ENCODE measurements at regions not wholly inside any gene's neighbourhood (a gene's known extent, or its start where the extent isn't known, plus 50 kb on each side); places are given as distances from the start of the nearest gene placed in this dataset.

GRCh38 chr14:71416392-71416791, 509.1 kb downstream of the PCNX1 start:
- no peak overlapping the region for H3K9ac ChIP-seq (ENCODE audit: insufficient read depth in 1 of 2, low read depth in 2 of 2, low read length in 2 of 2)
- no peaks in the 10 kb centered on the region for H3K27me3 ChIP-seq (ENCODE audit: control insufficient read depth in 2 of 2, insufficient read depth in 2 of 2, low read length in 2 of 2)
- H3K4me3 ChIP-seq = no peak overlapping the region
- no peak overlapping the region for H2AFZ ChIP-seq (ENCODE audit: low read depth, low read length)
- H3K36me3 ChIP-seq (ENCODE audit: control insufficient read depth, insufficient read depth, low read length) = no peaks in the 10 kb centered on the region
- H3K79me2 ChIP-seq (ENCODE audit: control insufficient read depth, insufficient read depth, low read length) = no peaks in the 10 kb centered on the region
- BruUV-seq (replicated peaks) = no TSS peak
- peak in 1 of 4 experiments; percentile 37 for DNase-seq (ENCODE audit: extremely low read depth in 1 of 4, low spot score in 3 of 4)
- POLR2A ChIA-PET = no interaction called here
- 41% methylated on average over 3 of the region's 3 CpGs for WGBS (ENCODE audit: insufficient coverage, low coverage, missing lambda C conversion rate)
- in situ Hi-C loops (cut with MboI) (no loop called here), intact Hi-C loops (cut with micrococcal nuclease) (no loop called here)
- H3K27ac ChIP-seq (ENCODE audit: extremely low read depth, low read depth, low read length) = no peak overlapping the region; the same call in 2 of the 3 replicates
- H3K9me3 ChIP-seq (replicated peaks; ENCODE audit: control insufficient read depth, insufficient read depth, low read depth, low read length) = no peaks in the 10 kb centered on the region
- H3K4me1 ChIP-seq (replicated peaks in 1 of 2; ENCODE audit: control insufficient read depth in 2 of 2, insufficient read depth in 2 of 2, low read length in 2 of 2) = peaks cover 0 to 9% of the 10 kb centered on the region in 2 experiments; a peak in 3 of 5 replicates
- H4K20me1 ChIP-seq (replicated peaks; ENCODE audit: control insufficient read depth, insufficient read depth, low read length) = no peaks in the 10 kb centered on the region
- no peaks in the 10 kb centered on the region for H3K9me1 ChIP-seq (ENCODE audit: control insufficient read depth, insufficient read depth, low read length)
- no peak for ATAC-seq
- H3K4me2 ChIP-seq (ENCODE audit: insufficient read depth, low read length) = no peak overlapping the region
- FAIRE-seq = no peak
- CTCF ChIA-PET (ENCODE audit: low intra/inter-chr PET ratio) = no interaction called here
- TF ChIP-seq EP400 (IDR thresholded peaks at IDR 0.05) (no peak), JUNB (CRISPR knock-in tag; conservative IDR thresholded peaks at IDR 0.05) (no peak), ZNF717 (CRISPR knock-in tag; IDR thresholded peaks at IDR 0.05) (no peak), ARID3B (CRISPR knock-in tag; IDR thresholded peaks at IDR 0.05; ENCODE audit: borderline replicate concordance) (no peak), MTF1 (CRISPR knock-in tag; IDR thresholded peaks at IDR 0.05; ENCODE audit: borderline replicate concordance) (no peak), WHSC1 (IDR thresholded peaks at IDR 0.05; ENCODE audit: low read length) (no peak), ZNF512 (tag; IDR thresholded peaks at IDR 0.05) (no peak), GABPB2 (CRISPR knock-in tag; conservative IDR thresholded peaks at IDR 0.05) (no peak), ZNF76 (CRISPR knock-in tag; IDR thresholded peaks at IDR 0.05; ENCODE audit: borderline replicate concordance) (no peak), SMARCA5 (IDR thresholded peaks at IDR 0.05) (no peak), REST (IDR thresholded peaks at IDR 0.05; ENCODE audit: borderline replicate concordance) (no peak), REST (CRISPR knock-in tag; IDR thresholded peaks at IDR 0.05; ENCODE audit: low read depth) (no peak), YBX1 (IDR thresholded peaks at IDR 0.05) (no peak), MAFF (IDR thresholded peaks at IDR 0.05; ENCODE audit: low read length) (peak; percentile 20; the same call in 1 of the 2 replicates)

Measured in K562 (cell line).